KMS-11 (cell line): ENCODE measurements at regions not wholly inside any gene's neighbourhood (a gene's known extent, or its start where the extent isn't known, plus 50 kb on each side); places are given as distances from the start of the nearest gene placed in this dataset.

Experiments used
- H2AFZ ChIP-seq: fragments of 200-600 bp; sonication (generic); 2 replicates; pipeline ENCODE4 v1.6.1; 2016; ENCODE audit warnings: antibody characterized with exemption, mixed run types, low read depth
- H3K27ac ChIP-seq: fragments of 200-600 bp; sonication (generic); 2 replicates; pipeline ENCODE4 v1.6.1; 2016; ENCODE audit warnings: mild to moderate bottlenecking, mixed run types
- H3K27me3 ChIP-seq: fragments of 200-600 bp; sonication (generic); 2 replicates; pipeline ENCODE4 v1.6.1; 2017; ENCODE audit warnings: mild to moderate bottlenecking, low read depth, mixed run types, moderate library complexity; ENCODE audit not compliant: insufficient read depth
- H3K36me3 ChIP-seq: fragments of 200-600 bp; sonication (generic); 2 replicates; pipeline ENCODE4 v1.6.1; 2017; ENCODE audit warnings: mild to moderate bottlenecking, mixed run types; ENCODE audit not compliant: insufficient read depth
- H3K4me1 ChIP-seq: fragments of 200-600 bp; sonication (generic); 2 replicates; pipeline ENCODE4 v1.6.1; 2016; ENCODE audit warnings: mild to moderate bottlenecking, low read depth, mixed run types; ENCODE audit not compliant: poor library complexity, severe bottlenecking
- H3K4me2 ChIP-seq: fragments of 200-600 bp; sonication (generic); 2 replicates; pipeline ENCODE4 v1.7.0; 2016; ENCODE audit warnings: mild to moderate bottlenecking, mixed run types
- H3K4me3 ChIP-seq: fragments of 200-600 bp; sonication (generic); IDR thresholded peaks from 2 replicates; pipeline ENCODE4 v1.6.1; 2017; ENCODE audit warnings: low read depth, low read length, mixed read lengths; ENCODE audit not compliant: insufficient read depth
- H3K79me2 ChIP-seq: fragments of 200-600 bp; sonication (generic); 2 replicates; pipeline ENCODE4 v1.6.1; 2016; ENCODE audit warnings: low read depth, mixed run types; ENCODE audit not compliant: insufficient read depth
- H3K9ac ChIP-seq: fragments of 200-600 bp; sonication (generic); 2 replicates; pipeline ENCODE4 v1.6.1; 2016; ENCODE audit warnings: mild to moderate bottlenecking, mixed run types
- H4K20me1 ChIP-seq: fragments of 200-600 bp; sonication (generic); 2 replicates; pipeline ENCODE4 v1.6.1; 2016; ENCODE audit warnings: mild to moderate bottlenecking, mixed run types; ENCODE audit not compliant: insufficient read depth
- TF ChIP-seq, protein P1 (sequence below): fragments of 200-600 bp; sonication (generic); conservative IDR thresholded peaks from 2 replicates; pipeline ENCODE4 v1.6.1; 2017; ENCODE audit warnings: low read depth, mild to moderate bottlenecking, antibody characterized with exemption, low read length, moderate library complexity, mixed read lengths

DNA sequence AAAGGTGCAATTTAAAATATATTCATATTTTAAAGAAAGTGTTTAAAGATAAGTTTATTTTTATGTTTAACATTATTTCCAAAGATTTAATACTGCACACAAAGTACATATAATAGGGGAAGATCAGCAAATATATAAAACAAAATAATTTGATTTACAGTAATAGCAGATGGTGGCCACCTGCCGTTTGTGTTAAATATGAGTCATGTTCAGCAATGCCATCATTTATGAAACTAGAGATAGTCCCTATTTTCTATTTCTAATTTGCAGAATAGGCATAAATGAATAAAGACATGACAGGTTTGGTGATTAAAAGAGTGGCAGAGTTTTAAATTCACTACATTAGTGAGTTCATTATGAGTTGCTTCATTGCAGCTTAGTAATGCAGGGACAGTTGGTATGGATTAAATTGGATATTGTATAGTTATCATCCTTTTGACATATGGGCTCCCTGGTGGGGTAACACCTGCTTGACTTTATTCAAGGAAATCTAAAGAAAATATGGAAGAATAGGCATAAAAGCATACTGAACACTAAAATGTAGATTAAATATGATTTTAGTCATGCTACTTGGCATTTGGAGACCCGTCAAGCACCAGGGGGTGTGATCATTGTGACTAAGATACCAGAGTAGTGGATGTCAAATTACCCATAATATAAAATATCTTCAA, 78.8 kb upstream of the BANK1 start:
- no peak overlapping the region for H3K27ac ChIP-seq
- no peaks in the 10 kb centered on the region for H3K36me3 ChIP-seq
- no peaks in the 10 kb centered on the region for H4K20me1 ChIP-seq
- H3K9ac ChIP-seq = no peak overlapping the region
- H3K4me3 ChIP-seq = no peak overlapping the region
- no peak overlapping the region for H3K4me2 ChIP-seq
- H3K27me3 ChIP-seq = no peaks in the 10 kb centered on the region
- no peak overlapping the region for H2AFZ ChIP-seq
- H3K79me2 ChIP-seq = no peaks in the 10 kb centered on the region
- H3K4me1 ChIP-seq = peaks cover 6% of the 10 kb centered on the region
- TF ChIP-seq, protein P1, sequence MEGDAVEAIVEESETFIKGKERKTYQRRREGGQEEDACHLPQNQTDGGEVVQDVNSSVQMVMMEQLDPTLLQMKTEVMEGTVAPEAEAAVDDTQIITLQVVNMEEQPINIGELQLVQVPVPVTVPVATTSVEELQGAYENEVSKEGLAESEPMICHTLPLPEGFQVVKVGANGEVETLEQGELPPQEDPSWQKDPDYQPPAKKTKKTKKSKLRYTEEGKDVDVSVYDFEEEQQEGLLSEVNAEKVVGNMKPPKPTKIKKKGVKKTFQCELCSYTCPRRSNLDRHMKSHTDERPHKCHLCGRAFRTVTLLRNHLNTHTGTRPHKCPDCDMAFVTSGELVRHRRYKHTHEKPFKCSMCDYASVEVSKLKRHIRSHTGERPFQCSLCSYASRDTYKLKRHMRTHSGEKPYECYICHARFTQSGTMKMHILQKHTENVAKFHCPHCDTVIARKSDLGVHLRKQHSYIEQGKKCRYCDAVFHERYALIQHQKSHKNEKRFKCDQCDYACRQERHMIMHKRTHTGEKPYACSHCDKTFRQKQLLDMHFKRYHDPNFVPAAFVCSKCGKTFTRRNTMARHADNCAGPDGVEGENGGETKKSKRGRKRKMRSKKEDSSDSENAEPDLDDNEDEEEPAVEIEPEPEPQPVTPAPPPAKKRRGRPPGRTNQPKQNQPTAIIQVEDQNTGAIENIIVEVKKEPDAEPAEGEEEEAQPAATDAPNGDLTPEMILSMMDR = no peak

DNA sequence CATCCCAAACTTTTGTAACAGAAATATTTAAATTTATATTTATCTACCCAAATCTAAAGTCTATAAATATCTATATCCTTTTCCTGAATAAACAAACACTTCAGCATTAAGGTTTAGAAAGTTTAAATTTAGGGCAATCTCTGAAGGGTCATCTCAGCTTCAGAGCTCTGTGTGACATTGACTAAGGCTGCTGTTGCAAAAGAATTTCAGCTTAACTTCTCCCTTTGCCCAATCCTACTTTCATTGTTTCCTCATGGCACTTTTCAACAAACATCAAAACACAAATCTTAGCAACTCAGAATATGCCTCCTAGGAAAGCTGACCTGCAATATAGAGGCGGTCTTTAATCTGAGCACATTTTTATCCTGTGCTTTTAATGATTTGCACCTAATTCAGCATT, 79.7 kb upstream of the BANK1 start:
- TF ChIP-seq, protein P1 = no peak
- H3K9ac ChIP-seq = no peak overlapping the region
- no peaks in the 10 kb centered on the region for H3K27me3 ChIP-seq
- H3K79me2 ChIP-seq = no peaks in the 10 kb centered on the region
- no peak overlapping the region for H3K4me2 ChIP-seq
- H3K27ac ChIP-seq = no peak overlapping the region
- no peak overlapping the region for H3K4me3 ChIP-seq
- no peaks in the 10 kb centered on the region for H4K20me1 ChIP-seq
- no peak overlapping the region for H2AFZ ChIP-seq
- peaks cover 4% of the 10 kb centered on the region for H3K4me1 ChIP-seq
- no peaks in the 10 kb centered on the region for H3K36me3 ChIP-seq

DNA sequence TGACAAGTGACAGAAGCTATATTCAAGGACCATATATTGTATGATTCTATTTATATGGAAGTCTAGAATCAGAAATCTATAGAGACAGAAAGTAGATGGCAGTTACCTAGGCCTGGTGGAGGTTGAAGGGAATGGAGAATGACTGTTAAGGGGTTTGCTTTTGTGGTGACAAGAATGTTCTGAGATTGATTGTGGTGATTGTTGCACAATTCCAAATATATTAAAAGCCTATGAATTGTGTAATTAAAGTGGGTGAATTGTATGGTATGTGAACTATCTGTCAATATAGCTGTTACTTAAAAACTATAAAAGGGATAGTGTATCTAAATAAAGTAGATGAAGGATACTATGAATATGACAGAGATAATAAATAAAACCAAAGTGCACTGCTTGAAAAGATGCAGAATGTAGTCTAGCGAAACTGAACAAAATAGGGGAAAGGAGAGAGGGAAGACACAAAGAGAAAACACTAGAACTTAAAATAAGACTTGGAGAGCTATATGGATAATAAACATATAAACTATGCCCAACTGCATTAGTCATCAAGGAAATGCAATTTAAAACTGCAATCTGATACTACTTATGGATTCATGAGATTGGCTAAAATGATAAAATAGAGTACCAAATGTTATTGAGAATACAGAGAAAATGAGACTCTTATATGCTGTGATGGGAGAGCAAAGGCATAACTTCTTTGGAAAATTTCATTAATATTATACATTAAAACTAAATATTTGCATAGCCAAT, 82.1 kb upstream of the BANK1 start:
- Histone ChIP-seq H3K4me2 (no peak overlapping the region), H3K27ac (no peak overlapping the region), H4K20me1 (no peaks in the 10 kb centered on the region)

DNA sequence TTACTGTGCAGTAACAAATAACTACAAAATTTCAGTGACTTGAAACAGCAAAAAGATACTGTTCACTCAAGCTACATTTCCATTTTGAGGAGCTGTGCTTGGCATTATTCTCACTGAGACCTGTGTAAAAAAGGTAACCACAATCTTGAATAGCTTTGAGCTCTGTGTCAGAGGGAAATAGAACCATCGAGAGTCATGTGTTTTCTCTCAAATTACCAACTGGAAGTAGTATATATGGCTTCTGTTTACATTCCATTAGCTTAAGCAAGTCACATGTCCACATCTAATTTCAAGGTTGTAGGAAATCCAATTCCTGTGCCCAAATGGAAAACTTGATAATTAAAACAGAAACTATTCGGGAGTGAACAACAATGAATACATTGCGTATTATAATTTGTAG, 82.9 kb upstream of the BANK1 start:
- no peak overlapping the region for H3K9ac ChIP-seq
- TF ChIP-seq, protein P1 = no peak
- no peaks in the 10 kb centered on the region for H4K20me1 ChIP-seq
- H3K36me3 ChIP-seq = no peaks in the 10 kb centered on the region
- H3K27me3 ChIP-seq = no peaks in the 10 kb centered on the region
- no peaks in the 10 kb centered on the region for H3K79me2 ChIP-seq
- no peak overlapping the region for H3K4me2 ChIP-seq
- no peak overlapping the region for H3K27ac ChIP-seq
- no peak overlapping the region for H3K4me3 ChIP-seq
- H3K4me1 ChIP-seq = no peaks in the 10 kb centered on the region
- H2AFZ ChIP-seq = no peak overlapping the region

More for the DNA sequence above, 82.1 kb upstream of the BANK1 start:
- H3K79me2 ChIP-seq = no peaks in the 10 kb centered on the region
- H3K27me3 ChIP-seq = no peaks in the 10 kb centered on the region
- H3K4me1 ChIP-seq = no peaks in the 10 kb centered on the region
- H3K36me3 ChIP-seq = no peaks in the 10 kb centered on the region
- H3K9ac ChIP-seq = no peak overlapping the region
- no peak overlapping the region for H2AFZ ChIP-seq
- H3K4me3 ChIP-seq = no peak overlapping the region
- TF ChIP-seq, protein P1 = no peak
